ENCODE measurements at regions not wholly inside any gene's neighbourhood (a gene's known extent, or its start where the extent isn't known, plus 50 kb on each side); places are given as distances from the start of the nearest gene placed in this dataset.

GRCh38 chr2:7119132-7119835 lies 202.1 kb downstream of the RNF144A start:
- no peaks in the 10 kb centered on the region for H3K9me3 ChIP-seq (ENCODE audit: control insufficient read depth in 1 of 2, insufficient read depth in 1 of 2, low read depth in 1 of 2, low read length in 2 of 2)
- ChIA-PET CTCF (no interaction called here), RAD21 (ENCODE audit: low non-redundant PET in 1 of 2, low total read pairs in 2 of 2, uncharacterized antibody in 2 of 2, unreplicated experiment in 2 of 2) (no interaction called here), POLR2A (no interaction called here)
- H3K36me3 ChIP-seq (ENCODE audit: control insufficient read depth in 1 of 2, insufficient read depth in 2 of 2, low read length in 2 of 2): no peaks in the 10 kb centered on the region
- no peak overlapping the region for H3K9ac ChIP-seq (ENCODE audit: low read length)
- H3K4me1 ChIP-seq (ENCODE audit: control insufficient read depth in 1 of 2, insufficient read depth in 2 of 2, low read length in 2 of 2): peaks cover 0 to 4% of the 10 kb centered on the region in 2 experiments; a peak in 2 of 4 replicates
- intact Hi-C loops (cut with micrococcal nuclease): loop anchor here (1.0 to 5.0 kb wide), 3 partner anchors 308 to 1568 kb away; no protein-coding TSS in a partner anchor
- H3K4me3 ChIP-seq (replicated peaks in 1 of 2; ENCODE audit: low read depth in 1 of 2, low read length in 2 of 2): no peak overlapping the region
- DNase-seq (ENCODE audit: low read depth, low spot score) (no peak), ATAC-seq (peak; percentile 78)
- no peaks in the 10 kb centered on the region for H4K20me1 ChIP-seq (ENCODE audit: insufficient read depth)
- H3K79me2 ChIP-seq (ENCODE audit: insufficient read depth, low read length): no peaks in the 10 kb centered on the region
- no TSS peak for BruUV-seq (replicated peaks)
- no peak overlapping the region for H2AFZ ChIP-seq (ENCODE audit: low read depth, low read length, poor library complexity, severe bottlenecking)
- no peak overlapping the region for H3K27ac ChIP-seq (ENCODE audit: low read depth, low read length)
- H3K4me2 ChIP-seq (ENCODE audit: low read length): no peak overlapping the region
- peaks cover 7% of the 10 kb centered on the region; the same call in 1 of the 2 replicates for H3K27me3 ChIP-seq (ENCODE audit: insufficient read depth, low read length)
- H3K9me2 ChIP-seq (ENCODE audit: insufficient read depth): no peaks in the 10 kb centered on the region
- TF ChIP-seq REST (IDR thresholded peaks at IDR 0.05; ENCODE audit: low read depth) (no peak), FOSL1 (IDR thresholded peaks at IDR 0.05; ENCODE audit: low read depth) (no peak), CTCF (IDR thresholded peaks at IDR 0.05 in 2 of 3, conservative IDR thresholded peaks at IDR 0.05 in 1 of 3; ENCODE audit: borderline replicate concordance in 1 of 3, insufficient read depth in 1 of 3, low read depth in 2 of 3, low read length in 2 of 3) (peak; percentile 47 to 69 (median 48); a peak in 5 of 6 replicates), ZNF274 (IDR thresholded peaks at IDR 0.05; ENCODE audit: low read depth, low read length) (no peak), ATF3 (IDR thresholded peaks at IDR 0.05) (no peak), POLR2A (IDR thresholded peaks at IDR 0.05; ENCODE audit: borderline replicate concordance, extremely low read depth, insufficient read depth, insufficient read length) (no peak), RAD21 (IDR thresholded peaks at IDR 0.05; ENCODE audit: low read depth) (peak; percentile 74), CEBPB (IDR thresholded peaks at IDR 0.05; ENCODE audit: low read depth) (no peak), ZFX (IDR thresholded peaks at IDR 0.05) (no peak), EZH2 (IDR thresholded peaks at IDR 0.05) (no peak), MAX (IDR thresholded peaks at IDR 0.05) (no peak), EGR1 (IDR thresholded peaks at IDR 0.05; ENCODE audit: low read depth) (no peak), ELF1 (IDR thresholded peaks at IDR 0.05; ENCODE audit: borderline replicate concordance, low read depth) (no peak), SRF (IDR thresholded peaks at IDR 0.05; ENCODE audit: low read depth) (no peak), ZBTB33 (IDR thresholded peaks at IDR 0.05; ENCODE audit: extremely low read depth, insufficient replicate concordance, low read length) (no peak)
